HCT116 (cell line): ENCODE measurements at regions not wholly inside any gene's neighbourhood (a gene's known extent, or its start where the extent isn't known, plus 50 kb on each side); places are given as distances from the start of the nearest gene placed in this dataset.

Experiments
- ATAC-seq: fragments of 200-7000 bp; cut with Tn5 transposase; 2 replicates; pipeline ENCODE4 v1.9.1; 2020; ENCODE audit warnings: mild to moderate bottlenecking, moderate library complexity
- BruUV-seq: library from RNA; stranded (reverse); fragments of 400-500 nt; replicated peaks from 2 replicates; lab custom pipeline; 2021; lab: Mats Ljungman, UMichigan
- CTCF ChIA-PET: fragments of 300-600 bp; sonication (Branson Sonifier 250); formaldehyde crosslinking; loops from one replicate; lab custom pipeline; 2021; ENCODE audit warnings: antibody characterized with exemption; lab: Charles Lee
- POLR2A ChIA-PET: fragments of 300-600, 350-600 bp; sonication (Branson Sonifier 250); formaldehyde crosslinking; loops from one replicate; lab custom pipeline; 2021; ENCODE audit warnings: antibody characterized with exemption; lab: Charles Lee
- RAD21 ChIA-PET, 2 experiments: fragments of 300-600 bp; sonication (Branson Sonifier 250); formaldehyde crosslinking; loops; one replicate each; lab custom pipeline; 2023; ENCODE audit warnings: low total read pairs in 2 of 2; ENCODE audit not compliant: uncharacterized antibody in 2 of 2, unreplicated experiment in 2 of 2, low non-redundant PET in 1 of 2; lab: Charles Lee
- DNase-seq: peaks from one replicate; pipeline ENCODE4 v3.0.0-alpha.2; 2010; ENCODE audit warnings: low read depth, low spot score
- H2AFZ ChIP-seq: fragments of 200-600 bp; shearing (Covaris generic), sonication (generic); 2 replicates; pipeline ENCODE4 v1.6.1; 2017; ENCODE audit warnings: low read depth, mixed run types, mixed read lengths, antibody characterized with exemption, low read length; ENCODE audit not compliant: poor library complexity, severe bottlenecking
- H3K27ac ChIP-seq: 2 replicates; pipeline ENCODE4 v1.5.1; 2012; ENCODE audit warnings: low read depth, low read length
- H3K27me3 ChIP-seq: fragments of 200-600 bp; sonication (generic); 2 replicates; pipeline ENCODE4 v1.6.1; 2016; ENCODE audit warnings: mixed run types, low read length, mixed read lengths; ENCODE audit not compliant: insufficient read depth
- H3K36me3 ChIP-seq, 2 experiments: fragments of 200-500 bp in 1 of 2; fragments of 200-600 bp in 1 of 2; sonication (Bioruptor generic) in 1 of 2; sonication (generic) in 1 of 2; 2 replicates each; pipeline versions ENCODE4 v1.5.1 to v1.6.1; 2014 to 2016; ENCODE audit warnings: low read length in 2 of 2, inconsistent platforms in 1 of 2, mixed read lengths in 1 of 2, mixed run types in 1 of 2; ENCODE audit not compliant: insufficient read depth in 2 of 2, control insufficient read depth in 1 of 2
- H3K4me1 ChIP-seq, 2 experiments: fragments of 200-600 bp in 1 of 2; sonication (generic) in 1 of 2; 2 replicates each; pipeline versions ENCODE4 v1.5.1 to v1.6.1; 2012 to 2017; ENCODE audit warnings: low read length in 2 of 2, inconsistent platforms in 1 of 2, mild to moderate bottlenecking in 1 of 2, mixed read lengths in 1 of 2, mixed run types in 1 of 2, moderate library complexity in 1 of 2; ENCODE audit not compliant: insufficient read depth in 2 of 2, control insufficient read depth in 1 of 2
- H3K4me2 ChIP-seq: fragments of 200-600 bp; sonication (generic); 2 replicates; pipeline ENCODE4 v1.6.1; 2017; ENCODE audit warnings: mixed run types, low read length, mixed read lengths
- H3K4me3 ChIP-seq, 2 experiments: fragments of 200-600 bp in 1 of 2; sonication (generic) in 1 of 2; replicated peaks in 1 of 2; 2 replicates each; pipeline ENCODE4 v1.5.1; 2011 to 2016; ENCODE audit warnings: low read length in 2 of 2, control low read depth in 1 of 2, low read depth in 1 of 2, mild to moderate bottlenecking in 1 of 2, mixed read lengths in 1 of 2, mixed run types in 1 of 2
- H3K79me2 ChIP-seq: fragments of 200-600 bp; sonication (generic); 2 replicates; pipeline ENCODE4 v1.6.1; 2017; ENCODE audit warnings: mild to moderate bottlenecking, mixed run types, low read length, moderate library complexity, mixed read lengths; ENCODE audit not compliant: insufficient read depth
- H3K9ac ChIP-seq: fragments of 200-600 bp; sonication (generic); 2 replicates; pipeline ENCODE4 v1.6.1; 2016; ENCODE audit warnings: low read length, mixed read lengths
- H3K9me2 ChIP-seq: fragments of 200-600 bp; sonication (generic), shearing (Covaris generic); 2 replicates; pipeline ENCODE4 v1.6.1; 2017; ENCODE audit warnings: mixed run types, mild to moderate bottlenecking, moderate library complexity; ENCODE audit not compliant: insufficient read depth
- H3K9me3 ChIP-seq, 2 experiments: fragments of 200-500 bp in 1 of 2; fragments of 200-600 bp in 1 of 2; sonication (Bioruptor generic) in 1 of 2; sonication (generic) in 1 of 2; 2 replicates each; pipeline ENCODE4 v1.6.1; 2014 to 2017; ENCODE audit warnings: low read length in 2 of 2, mixed read lengths in 2 of 2, inconsistent platforms in 1 of 2, low read depth in 1 of 2, mild to moderate bottlenecking in 1 of 2, mixed run types in 1 of 2, moderate library complexity in 1 of 2; ENCODE audit not compliant: control insufficient read depth in 1 of 2, insufficient read depth in 1 of 2
- H4K20me1 ChIP-seq: fragments of 200-600 bp; sonication (generic), shearing (Covaris generic); 2 replicates; pipeline ENCODE4 v1.6.1; 2017; ENCODE audit warnings: mixed run types, mild to moderate bottlenecking, moderate library complexity; ENCODE audit not compliant: insufficient read depth
- CBX3 ChIP-seq: IDR thresholded peaks from 2 replicates; pipeline ENCODE4 v1.6.1; 2012; ENCODE audit warnings: low read depth
- CEBPB ChIP-seq: IDR thresholded peaks from 2 replicates; pipeline ENCODE4 v1.6.1; 2012; ENCODE audit warnings: low read depth
- CTCF ChIP-seq, 3 experiments: fragments of 200-600 bp in 1 of 3; sonication (generic) in 1 of 3; IDR thresholded peaks in 2 of 3; conservative IDR thresholded peaks in 1 of 3; 2 replicates each; pipeline ENCODE4 v1.5.1; 2012 to 2017; ENCODE audit warnings: low read depth in 2 of 3, low read length in 2 of 3, antibody characterized with exemption in 1 of 3, borderline replicate concordance in 1 of 3, control low read depth in 1 of 3, mild to moderate bottlenecking in 1 of 3, mixed read lengths in 1 of 3, mixed run types in 1 of 3, moderate library complexity in 1 of 3; ENCODE audit not compliant: insufficient read depth in 1 of 3
- EGR1 ChIP-seq: IDR thresholded peaks from 2 replicates; pipeline ENCODE4 v1.6.1; 2012; ENCODE audit warnings: low read depth
- EZH2 ChIP-seq: fragments of 200-600 bp; sonication (generic); IDR thresholded peaks from 2 replicates; pipeline ENCODE4 v1.6.1; 2017; ENCODE audit warnings: antibody characterized with exemption, mixed run types
- EZH2phosphoT487 ChIP-seq: fragments of 200-600 bp; IDR thresholded peaks from 2 replicates; pipeline ENCODE4 v1.6.1; 2018; ENCODE audit warnings: antibody characterized with exemption, borderline replicate concordance
- JUND ChIP-seq: IDR thresholded peaks from 2 replicates; pipeline ENCODE4 v1.6.1; 2012
- MAX ChIP-seq: IDR thresholded peaks from 2 replicates; pipeline ENCODE4 v1.6.1; 2012
- RAD21 ChIP-seq: IDR thresholded peaks from 2 replicates; pipeline ENCODE4 v1.6.1; 2012; ENCODE audit warnings: low read depth, mild to moderate bottlenecking
- SIN3A ChIP-seq: IDR thresholded peaks from 2 replicates; pipeline ENCODE4 v1.6.1; 2012; ENCODE audit warnings: low read depth
- SP1 ChIP-seq: IDR thresholded peaks from 2 replicates; pipeline ENCODE4 v1.6.1; 2012; ENCODE audit warnings: low read depth
- SRF ChIP-seq: IDR thresholded peaks from 2 replicates; pipeline ENCODE4 v1.6.1; 2012; ENCODE audit warnings: low read depth
- YY1 ChIP-seq: IDR thresholded peaks from 2 replicates; pipeline ENCODE4 v1.6.1; 2011; ENCODE audit warnings: low read length, low read depth, moderate library complexity, mild to moderate bottlenecking; ENCODE audit not compliant: insufficient replicate concordance; ENCODE audit errors: extremely low read depth
- ZBTB33 ChIP-seq: IDR thresholded peaks from 2 replicates; pipeline ENCODE4 v1.6.1; 2011; ENCODE audit warnings: mild to moderate bottlenecking, low read length, moderate library complexity; ENCODE audit not compliant: insufficient replicate concordance; ENCODE audit errors: extremely low read depth
- ZFX ChIP-seq: fragments of 450-650 bp; IDR thresholded peaks from 2 replicates; pipeline ENCODE4 v1.6.1; 2017
- ZNF274 ChIP-seq: fragments of 200-500 bp; sonication (Bioruptor generic); IDR thresholded peaks from 2 replicates; pipeline ENCODE4 v1.6.1; 2014; ENCODE audit warnings: mild to moderate bottlenecking, low read depth, low read length, inconsistent platforms
- intact Hi-C: fragments of 100-400 bp; cut with micrococcal nuclease; formaldehyde crosslinking; loops from 2 replicates; pipeline ENCODE4 v1.10.0; 2022

GRCh38 chr12:132413931-132414588 lies 75.9 kb upstream of the FBRSL1 start:
- Histone ChIP-seq H3K9ac (no peak overlapping the region), H3K79me2 (no peaks in the 10 kb centered on the region), H3K4me3 (no peak overlapping the region), H4K20me1 (no peaks in the 10 kb centered on the region), H3K4me1 (peaks cover 0 to 14% of the 10 kb centered on the region in 2 experiments; a peak in 2 of 4 replicates), H3K9me2 (no peaks in the 10 kb centered on the region), H3K4me2 (peak overlapping the region; percentile 68), H3K27ac (no peak overlapping the region), H3K36me3 (no peaks in the 10 kb centered on the region), H3K27me3 (peaks cover 8% of the 10 kb centered on the region; the same call in 1 of the 2 replicates), H3K9me3 (no peaks in the 10 kb centered on the region), H2AFZ (no peak overlapping the region)
- BruUV-seq = no TSS peak
- ATAC-seq (peak; percentile 50), DNase-seq (no peak)
- POLR2A ChIA-PET = interaction anchor here (1.3 kb wide), 1 partner anchor 260 kb away, joined by 5 read pairs; no protein-coding TSS in a partner anchor
- CTCF ChIA-PET = interaction anchor here (0.7 to 3.6 kb wide), 18 partner anchors 109 to 1498 kb away, joined by 3 to 53 read pairs (median 5); partner anchors contain the start of gene P2RX2
- TF ChIP-seq CBX3 = no peak
- TF ChIP-seq CTCF (IDR thresholded peaks at IDR 0.05 in 2 of 3, conservative IDR thresholded peaks at IDR 0.05 in 1 of 3; ENCODE audit: borderline replicate concordance in 1 of 3, insufficient read depth in 1 of 3, low read depth in 2 of 3, low read length in 2 of 3) = peak; percentile 62 to 81 (median 73)
- TF ChIP-seq RAD21 = peak; percentile 92
- no peak for TF ChIP-seq EZH2
- RAD21 ChIA-PET = interaction anchor here (0.7 to 2.3 kb wide), 5 partner anchors 129 to 260 kb away, joined by 3 to 21 read pairs (median 6); no protein-coding TSS in a partner anchor
- intact Hi-C loops = loop anchor here (1.0 kb wide), 1 partner anchor 260 kb away; no protein-coding TSS in a partner anchor

GRCh38 chr12:132411457-132411856 lies 78.5 kb upstream of the FBRSL1 start:
- CTCF ChIA-PET = no interaction called here
- TF ChIP-seq ZBTB33 = no peak
- no peak for TF ChIP-seq CBX3
- TF ChIP-seq CEBPB = no peak
- no peak for TF ChIP-seq JUND
- no peak for TF ChIP-seq EGR1
- TF ChIP-seq EZH2phosphoT487 = no peak
- no peak for TF ChIP-seq YY1
- TF ChIP-seq SP1 = no peak
- no peak for TF ChIP-seq SIN3A
- no peak for TF ChIP-seq MAX
- TF ChIP-seq ZFX = no peak
- no peak for TF ChIP-seq SRF
- no peak for TF ChIP-seq RAD21
- TF ChIP-seq ZNF274 = no peak
- TF ChIP-seq, all 23 proteins: peak for 0
- no peak overlapping the region for H3K4me2 ChIP-seq
- H2AFZ ChIP-seq = no peak overlapping the region
- H4K20me1 ChIP-seq = no peaks in the 10 kb centered on the region
- no peak overlapping the region for H3K4me3 ChIP-seq
- no peak for ATAC-seq
- no peak for DNase-seq
- intact Hi-C loops = no loop called here
- ChIA-PET POLR2A (no interaction called here), RAD21 (no interaction called here)
- H3K4me1 ChIP-seq = peaks cover 0 to 14% of the 10 kb centered on the region in 2 experiments; a peak in 2 of 4 replicates
- H3K9me3 ChIP-seq = no peaks in the 10 kb centered on the region
- H3K27me3 ChIP-seq = no peaks in the 10 kb centered on the region
- BruUV-seq = no TSS peak
- no peaks in the 10 kb centered on the region for H3K9me2 ChIP-seq
- no peak overlapping the region for H3K27ac ChIP-seq
- H3K79me2 ChIP-seq = no peaks in the 10 kb centered on the region
- no peak overlapping the region for H3K9ac ChIP-seq
- H3K36me3 ChIP-seq = no peaks in the 10 kb centered on the region
